ENCODE measurements at regions not wholly inside any gene's neighbourhood (a gene's known extent, or its start where the extent isn't known, plus 50 kb on each side); places are given as distances from the start of the nearest gene placed in this dataset.

- ATAC-seq (no peak), DNase-seq (ENCODE audit: low spot score) (no peak)
- intact Hi-C loops (cut with DNase I): no loop called here
These were observed 220.9 kb downstream of the ACTL7B start for GRCh38 chr9:108634672-108635462.

DNA sequence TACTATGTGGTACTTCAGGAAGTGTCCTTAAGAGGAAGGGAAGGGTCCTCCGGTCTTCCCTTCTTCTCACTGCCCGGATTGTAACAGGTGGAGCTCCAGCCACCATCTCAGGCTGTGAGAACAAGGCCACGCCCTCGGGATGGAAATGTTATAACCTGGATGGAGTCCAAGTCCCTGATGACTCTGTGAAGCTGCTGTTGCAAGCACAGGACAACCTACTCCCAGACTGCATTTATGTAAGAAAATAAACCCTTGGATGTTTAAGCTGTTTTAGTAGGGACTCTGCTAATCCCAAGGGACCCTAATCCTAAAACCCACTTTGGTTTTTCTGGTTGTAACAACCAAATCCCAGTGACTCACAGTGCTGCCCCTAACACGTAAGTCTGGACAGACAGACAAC lies 221.6 kb downstream of the ACTL7B start:
- intact Hi-C loops (cut with DNase I): no loop called here
- DNase-seq (ENCODE audit: low spot score): no peak
- no peak for ATAC-seq

GRCh38 chr9:108631496-108632285 lies 224.1 kb downstream of the ACTL7B start:
- intact Hi-C loops (cut with DNase I): no loop called here
- DNase-seq (ENCODE audit: low spot score) (no peak), ATAC-seq (no peak)

DNA sequence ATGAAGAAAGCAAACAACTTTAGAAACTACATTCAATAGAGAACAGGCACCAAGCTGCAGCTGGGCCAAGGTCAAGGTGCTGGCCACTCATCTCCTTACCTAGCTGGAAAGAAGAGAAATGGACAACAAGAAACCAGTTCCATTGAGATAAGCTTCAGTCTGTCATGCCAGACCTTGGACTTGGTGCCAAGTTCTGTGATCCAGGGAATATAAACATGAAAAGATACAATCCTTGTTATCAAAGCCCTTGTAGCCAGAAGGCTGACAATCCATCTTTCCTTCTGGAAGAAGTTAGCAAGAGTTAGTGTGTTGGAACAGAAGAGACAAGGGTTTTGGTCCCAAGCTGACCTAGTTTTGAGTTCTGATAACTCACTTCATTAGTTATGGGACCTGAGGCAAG lies 227.5 kb downstream of the ACTL7B start:
- DNase-seq (ENCODE audit: low spot score) (no peak), ATAC-seq (no peak)
- intact Hi-C loops (cut with DNase I): no loop called here

DNA sequence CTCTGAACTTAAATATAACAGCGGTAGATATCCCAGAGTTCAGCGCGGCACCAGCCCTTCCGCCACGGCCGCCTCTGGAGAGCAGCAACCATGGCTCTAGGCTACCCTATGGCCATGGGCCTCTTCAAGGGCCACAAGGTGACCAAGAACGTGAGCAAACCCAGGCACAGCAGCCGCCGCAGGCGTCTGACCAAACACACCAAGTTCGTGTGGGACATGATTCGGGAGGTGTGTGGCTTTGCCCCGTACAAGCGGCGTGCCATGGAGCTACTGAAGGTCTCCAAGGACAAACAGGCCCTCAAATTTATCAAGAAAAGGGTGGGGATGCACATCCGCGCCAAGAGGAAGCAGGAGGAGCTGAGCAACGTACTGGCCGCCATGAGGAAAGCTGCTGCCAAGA lies 229.0 kb downstream of the ACTL7B start:
- DNase-seq (ENCODE audit: low spot score): no peak
- ATAC-seq: no peak
- intact Hi-C loops (cut with DNase I): no loop called here

GRCh38 chr9:108621991-108622855 lies 233.6 kb downstream of the ACTL7B start:
- DNase-seq (ENCODE audit: low spot score) (no peak), ATAC-seq (no peak)

DNA sequence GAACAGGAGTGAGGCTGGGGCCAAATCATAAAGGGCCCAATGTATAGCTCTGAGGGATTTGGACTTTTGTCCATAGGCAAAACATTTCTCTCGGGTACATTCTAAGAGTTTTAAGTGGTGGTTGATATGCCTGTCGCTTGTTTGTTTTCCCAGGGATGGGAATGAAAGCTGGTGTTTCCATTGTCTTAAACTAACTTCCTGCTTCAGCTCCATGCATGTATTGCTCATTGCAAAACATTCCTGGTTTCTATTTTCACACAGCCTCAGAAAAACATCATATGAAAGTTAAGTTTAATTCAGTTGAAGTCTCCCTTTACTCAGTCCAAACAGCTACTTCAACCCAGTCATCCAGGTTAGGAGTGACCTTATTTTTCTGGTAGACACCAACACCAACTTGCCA lies 235.0 kb downstream of the ACTL7B start:
- ATAC-seq (no peak), DNase-seq (ENCODE audit: low spot score) (no peak)
- intact Hi-C loops (cut with DNase I): no loop called here

More at GRCh38 chr9:108621991-108622855, 233.6 kb downstream of the ACTL7B start:
- intact Hi-C loops (cut with DNase I): no loop called here

DNA sequence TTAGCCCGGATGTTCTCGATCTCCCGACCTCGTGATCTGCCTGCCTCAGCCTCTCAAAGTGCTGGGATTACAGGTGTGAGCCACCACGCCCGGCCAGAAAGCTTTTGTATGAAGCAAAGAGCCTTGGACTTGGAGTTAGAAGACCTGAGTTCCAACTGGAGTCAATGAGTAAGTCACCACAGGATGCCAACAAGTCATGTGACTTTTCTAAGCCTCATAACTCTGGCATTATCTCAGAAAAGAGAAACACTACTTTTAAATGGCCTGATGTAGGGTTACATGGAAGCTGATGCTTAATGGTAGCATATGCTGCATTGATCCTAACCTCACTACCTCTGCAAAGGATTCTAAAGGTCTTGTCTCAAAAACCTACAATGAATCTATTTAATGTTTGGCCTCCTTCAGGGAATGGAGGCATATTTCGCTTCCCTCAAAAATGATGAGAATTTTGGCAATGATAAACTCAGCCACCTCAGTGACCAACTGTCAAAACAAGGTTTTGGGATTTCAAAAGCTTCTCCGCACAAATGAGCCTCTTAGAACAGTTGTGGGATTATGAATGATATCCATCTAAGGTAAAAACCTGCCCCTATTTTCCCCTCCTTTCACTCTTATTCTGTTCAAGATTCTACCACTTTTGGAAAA lies 236.8 kb downstream of the ACTL7B start:
- intact Hi-C loops (cut with DNase I): no loop called here
- ATAC-seq: no peak
- DNase-seq (ENCODE audit: low spot score): no peak

GRCh38 chr9:108617676-108618075 lies 238.1 kb downstream of the ACTL7B start:
- ATAC-seq: no peak
- intact Hi-C loops (cut with DNase I): no loop called here

GRCh38 chr9:108615152-108615551 lies 240.6 kb downstream of the ACTL7B start:
- no peak for DNase-seq (ENCODE audit: low spot score)
- no peak for ATAC-seq
- intact Hi-C loops (cut with DNase I): no loop called here

More at GRCh38 chr9:108617676-108618075, 238.1 kb downstream of the ACTL7B start:
- no peak for DNase-seq (ENCODE audit: low spot score)

DNA sequence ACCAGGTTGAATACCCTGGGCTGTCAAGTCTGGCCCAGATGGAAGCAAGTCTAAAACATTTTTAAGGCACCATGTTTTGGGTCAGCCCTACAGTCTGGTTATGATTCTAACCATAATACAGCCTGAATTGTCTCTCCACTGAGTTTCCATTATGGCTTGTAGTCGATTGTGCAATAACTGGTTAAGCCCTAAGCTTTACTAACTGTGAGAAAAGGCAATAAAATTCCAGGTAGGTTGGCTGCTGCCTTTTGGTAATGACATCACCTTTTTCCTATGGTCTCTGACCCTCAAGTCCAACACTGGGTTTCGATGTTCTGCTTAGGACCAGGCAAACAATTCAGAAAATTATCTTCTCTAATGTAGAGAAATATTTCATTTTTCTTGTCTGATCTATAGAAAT lies 243.3 kb downstream of the ACTL7B start:
- intact Hi-C loops (cut with DNase I): no loop called here
- DNase-seq (ENCODE audit: low spot score) (no peak), ATAC-seq (no peak)

- no peak for ATAC-seq
- intact Hi-C loops (cut with DNase I): no loop called here
- no peak for DNase-seq (ENCODE audit: low spot score)
These were observed 245.9 kb downstream of the ACTL7B start for GRCh38 chr9:108609897-108610253.

DNA sequence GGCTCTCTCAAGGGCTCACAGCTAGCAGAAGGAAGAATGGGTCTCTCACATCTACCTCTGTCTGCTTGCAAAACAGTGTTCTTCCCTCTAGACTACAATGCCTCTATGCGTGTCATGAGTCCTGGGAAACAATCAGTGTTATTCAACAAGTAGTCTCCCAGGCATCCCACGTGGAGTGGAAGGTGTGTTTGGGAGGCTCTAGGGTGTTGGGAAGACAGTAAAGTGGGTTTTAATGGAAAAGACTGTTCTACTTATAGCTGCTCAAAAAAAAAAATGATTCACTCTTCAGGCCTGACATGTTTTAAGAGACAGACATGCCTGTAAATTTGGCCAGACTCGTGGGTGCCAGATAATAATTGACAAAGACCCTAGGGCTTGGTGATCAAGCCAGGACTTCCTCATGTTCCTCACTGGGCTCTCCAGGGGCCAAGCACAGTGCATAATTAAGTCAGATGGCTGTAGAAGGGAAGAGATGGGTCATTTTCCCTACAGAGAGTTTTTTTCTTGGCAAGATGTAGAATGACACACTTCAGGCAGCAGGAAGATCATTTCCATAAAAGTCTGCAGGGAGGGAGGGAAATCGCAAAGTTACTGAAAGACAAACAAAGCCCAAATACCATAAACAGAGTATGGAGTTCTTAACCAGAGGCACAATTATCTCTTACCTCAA lies 246.4 kb downstream of the ACTL7B start:
- no peak for ATAC-seq
- intact Hi-C loops (cut with DNase I): no loop called here
- no peak for DNase-seq (ENCODE audit: low spot score)

- intact Hi-C loops (cut with DNase I): no loop called here
- ATAC-seq (no peak), DNase-seq (ENCODE audit: low spot score) (no peak)
These were observed 248.2 kb downstream of the ACTL7B start for GRCh38 chr9:108607607-108608006.

- intact Hi-C loops (cut with DNase I): no loop called here
- no peak for DNase-seq (ENCODE audit: low spot score)
- ATAC-seq: no peak
These were observed 249.4 kb downstream of the ACTL7B start for GRCh38 chr9:108606401-108606800.

- intact Hi-C loops (cut with DNase I): no loop called here
- DNase-seq (ENCODE audit: low spot score) (no peak), ATAC-seq (no peak)
These were observed 252.6 kb downstream of the ACTL7B start for GRCh38 chr9:108603141-108603540.

- no peak for ATAC-seq
- no peak for DNase-seq (ENCODE audit: low spot score)
- intact Hi-C loops (cut with DNase I): no loop called here
These were observed 254.9 kb downstream of the ACTL7B start for GRCh38 chr9:108600896-108601295.

DNA sequence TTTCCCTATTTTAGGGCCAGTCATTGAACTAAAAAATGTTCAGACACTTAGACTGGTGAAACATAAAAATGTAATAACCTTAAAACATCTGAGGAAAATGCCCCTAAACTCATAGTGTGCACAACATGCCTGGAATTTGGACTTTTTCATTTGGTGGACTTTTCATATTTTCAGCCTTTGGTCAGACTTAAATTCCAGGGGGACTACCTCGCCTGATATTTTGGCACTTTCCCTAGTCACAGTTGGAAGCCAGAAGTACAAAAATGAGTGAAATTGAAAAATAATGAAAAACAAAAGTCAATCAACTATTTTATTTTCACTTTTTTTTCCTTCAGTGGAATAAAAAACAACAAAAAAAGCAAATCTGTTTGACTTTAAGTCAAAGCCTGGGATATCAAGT lies 256.2 kb downstream of the ACTL7B start:
- ATAC-seq (no peak), DNase-seq (ENCODE audit: low spot score) (no peak)
- intact Hi-C loops (cut with DNase I): no loop called here

DNA sequence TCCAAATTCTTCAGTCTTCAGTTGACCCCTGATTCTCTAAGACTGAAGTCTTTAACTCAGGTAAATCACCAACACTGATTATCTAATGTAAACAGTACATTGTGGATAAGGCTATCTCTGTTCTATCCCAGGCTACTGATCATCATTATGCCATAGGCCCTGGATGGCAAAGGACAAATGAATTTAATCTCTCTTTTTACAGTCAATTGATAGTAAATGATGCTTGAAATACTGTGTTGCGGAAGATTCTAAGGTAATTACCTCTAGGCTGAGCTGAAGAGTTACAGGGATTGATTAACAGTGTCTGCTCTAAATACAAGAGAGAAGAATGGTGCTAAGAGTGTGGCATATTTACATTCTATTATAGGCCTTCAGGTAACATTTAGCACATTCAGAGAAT lies 264.7 kb downstream of the ACTL7B start:
- intact Hi-C loops (cut with DNase I): no loop called here
- ATAC-seq: no peak
- no peak for DNase-seq (ENCODE audit: low spot score)
